Body of pancreas (tissue), 4 donors: ENCODE measurements at regions not wholly inside any gene's neighbourhood (a gene's known extent, or its start where the extent isn't known, plus 50 kb on each side); places are given as distances from the start of the nearest gene placed in this dataset.
A peak's percentile ranks its signal among the peaks of the same experiment; 100 is the strongest.
"Not testable (repeated sequence)": the region's sequence is repeated elsewhere in the genome, so short reads cannot be mapped to it uniquely, and the experiment has no call there.

Experiments used
- ATAC-seq: fragments of 150-250 bp; one replicate; pipeline ENCODE4 v1.9.1; 2016
- DNase-seq, 4 donors: peaks; one replicate each; pipeline ENCODE4 v3.0.0-alpha.2; 2019
- H3K27ac ChIP-seq, 4 donors: fragments of 200-600 bp; sonication (generic); 1 replicate in 3 of 4; 2 replicates in 1 of 4; pipeline versions ENCODE4 v1.5.1 to v1.6.1; 2016 to 2019; ENCODE audit warnings: mild to moderate bottlenecking in 1 of 4, mixed read lengths in 1 of 4, moderate library complexity in 1 of 4
- H3K27me3 ChIP-seq, 2 donors: fragments of 200-600 bp; sonication (generic); one replicate each; pipeline ENCODE4 v1.6.0; 2016; ENCODE audit warnings: mild to moderate bottlenecking in 1 of 2
- H3K36me3 ChIP-seq, 2 donors: fragments of 200-600 bp; sonication (generic); replicated peaks in 1 of 2; 2 replicates each; pipeline ENCODE4 v1.5.1; 2016; ENCODE audit warnings: low read depth in 2 of 2; ENCODE audit not compliant: insufficient read depth in 1 of 2
- H3K4me1 ChIP-seq: fragments of 200-600 bp; sonication (generic); one replicate; pipeline ENCODE4 v1.6.0; 2016
- H3K4me3 ChIP-seq, 2 donors: fragments of 200-600 bp; sonication (generic); 1 replicate in 1 of 2; 2 replicates in 1 of 2; pipeline ENCODE4 v1.5.1; 2016 to 2019
- H3K9me3 ChIP-seq, 3 donors: fragments of 200-600 bp; sonication (generic); 1 replicate in 2 of 3; 2 replicates in 1 of 3; pipeline ENCODE4 v1.5.1; 2016
- POLR2A ChIP-seq, 3 donors: fragments of 450-650 bp; IDR thresholded peaks; one replicate each; pipeline ENCODE4 v1.6.1; 2016; ENCODE audit warnings: antibody characterized with exemption in 3 of 3, mild to moderate bottlenecking in 2 of 3
- WGBS, 2 donors: methylation state at CpG; one replicate each; pipeline ENCODE4 v1.1.5; 2017; 5-methylcytosine and 5-hydroxymethylcytosine counted together
- intact Hi-C: fragments of 100-400 bp; cut with DNase I; formaldehyde crosslinking; loops from one replicate; pipeline ENCODE4 v1.15.1; 2023
- TF ChIP-seq, protein P1 (sequence below), 7 experiments: fragments of 450-650 bp in 4 of 7; fragments of 200-600 bp in 3 of 7; sonication (generic) in 3 of 7; IDR thresholded peaks; one replicate each; pipeline ENCODE4 v1.5.1; 2016 to 2019; ENCODE audit warnings: antibody characterized with exemption in 7 of 7

DNA sequence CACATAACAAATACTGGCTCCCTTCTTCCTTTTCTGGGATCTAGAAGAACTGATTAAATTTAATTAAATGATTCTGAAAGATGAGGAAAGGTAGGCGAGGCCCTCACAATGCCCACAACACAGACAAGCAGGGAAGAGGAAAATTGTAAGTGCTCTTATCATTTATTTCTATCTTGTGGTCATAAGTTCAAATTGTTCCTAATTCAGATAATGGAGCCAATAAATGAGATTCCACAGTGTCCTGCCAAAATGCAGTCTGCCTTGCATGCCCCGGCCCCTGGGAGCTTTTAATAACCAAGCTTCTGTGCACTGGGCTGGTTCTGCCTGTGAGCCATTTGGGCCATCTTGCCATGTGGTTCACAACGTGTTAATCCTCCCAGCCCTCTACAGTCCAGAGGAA, 97.0 kb downstream of the CMC2 start:
- no peak overlapping the region for H3K4me3 ChIP-seq
- WGBS, 2 donors = 40 to 60% methylated on average over 3 of the region's 3 CpGs
- no peak overlapping the region for H3K27ac ChIP-seq
- no peak for ATAC-seq
- no peaks in the 10 kb centered on the region for H3K4me1 ChIP-seq
- H3K27me3 ChIP-seq = no peaks in the 10 kb centered on the region
- intact Hi-C loops = no loop called here
- no peaks in the 10 kb centered on the region for H3K9me3 ChIP-seq
- TF ChIP-seq, protein P1, sequence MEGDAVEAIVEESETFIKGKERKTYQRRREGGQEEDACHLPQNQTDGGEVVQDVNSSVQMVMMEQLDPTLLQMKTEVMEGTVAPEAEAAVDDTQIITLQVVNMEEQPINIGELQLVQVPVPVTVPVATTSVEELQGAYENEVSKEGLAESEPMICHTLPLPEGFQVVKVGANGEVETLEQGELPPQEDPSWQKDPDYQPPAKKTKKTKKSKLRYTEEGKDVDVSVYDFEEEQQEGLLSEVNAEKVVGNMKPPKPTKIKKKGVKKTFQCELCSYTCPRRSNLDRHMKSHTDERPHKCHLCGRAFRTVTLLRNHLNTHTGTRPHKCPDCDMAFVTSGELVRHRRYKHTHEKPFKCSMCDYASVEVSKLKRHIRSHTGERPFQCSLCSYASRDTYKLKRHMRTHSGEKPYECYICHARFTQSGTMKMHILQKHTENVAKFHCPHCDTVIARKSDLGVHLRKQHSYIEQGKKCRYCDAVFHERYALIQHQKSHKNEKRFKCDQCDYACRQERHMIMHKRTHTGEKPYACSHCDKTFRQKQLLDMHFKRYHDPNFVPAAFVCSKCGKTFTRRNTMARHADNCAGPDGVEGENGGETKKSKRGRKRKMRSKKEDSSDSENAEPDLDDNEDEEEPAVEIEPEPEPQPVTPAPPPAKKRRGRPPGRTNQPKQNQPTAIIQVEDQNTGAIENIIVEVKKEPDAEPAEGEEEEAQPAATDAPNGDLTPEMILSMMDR (IDR thresholded peaks at IDR 0.05) = no peak
- TF ChIP-seq POLR2A (IDR thresholded peaks at IDR 0.05) = no peak
- DNase-seq = no peak
- no peaks in the 10 kb centered on the region for H3K36me3 ChIP-seq

- H3K27me3 ChIP-seq, H3K36me3 ChIP-seq, H3K4me3 ChIP-seq, H3K27ac ChIP-seq, ATAC-seq, DNase-seq, intact Hi-C loops, H3K9me3 ChIP-seq: not testable (repeated sequence)
- H3K4me1 ChIP-seq = peaks cover 13% of the 10 kb centered on the region
- WGBS, 2 donors = 95 to 96% methylated on average over 2 of the region's 2 CpGs
Measured at GRCh38 chr16:80906169-80906568, 100.5 kb downstream of the CMC2 start.

DNA sequence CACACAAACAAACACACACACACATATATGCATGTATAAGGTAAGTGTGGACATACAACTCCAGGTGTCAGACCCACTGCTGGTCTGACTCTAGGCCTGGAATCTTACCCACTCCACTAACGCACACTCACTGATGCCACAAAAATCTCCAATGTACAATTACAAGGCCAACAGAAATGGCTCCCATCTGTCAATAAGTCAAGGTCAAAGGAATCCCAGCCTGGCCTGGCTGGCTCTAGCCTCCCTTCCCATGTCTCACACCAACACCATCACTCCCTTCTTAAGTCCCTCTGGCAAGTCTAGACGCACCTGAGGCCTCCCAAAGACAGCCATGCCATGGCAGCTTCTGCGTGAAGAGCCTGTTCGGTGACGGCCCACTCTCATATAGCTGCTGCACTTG, 99.2 kb upstream of the CDYL2 start:
- no peaks in the 10 kb centered on the region for H3K36me3 ChIP-seq
- intact Hi-C loops = no loop called here
- H3K27ac ChIP-seq = no peak overlapping the region
- TF ChIP-seq, protein P1 (IDR thresholded peaks at IDR 0.05) = no peak
- no peak for TF ChIP-seq POLR2A (IDR thresholded peaks at IDR 0.05)
- no peak for ATAC-seq
- peaks cover 24% of the 10 kb centered on the region for H3K4me1 ChIP-seq
- no peak for DNase-seq
- no peaks in the 10 kb centered on the region for H3K27me3 ChIP-seq
- H3K4me3 ChIP-seq = no peak overlapping the region
- H3K9me3 ChIP-seq = no peaks in the 10 kb centered on the region
- 92% methylated on average over 5 of the region's 5 CpGs for WGBS, 2 donors

DNA sequence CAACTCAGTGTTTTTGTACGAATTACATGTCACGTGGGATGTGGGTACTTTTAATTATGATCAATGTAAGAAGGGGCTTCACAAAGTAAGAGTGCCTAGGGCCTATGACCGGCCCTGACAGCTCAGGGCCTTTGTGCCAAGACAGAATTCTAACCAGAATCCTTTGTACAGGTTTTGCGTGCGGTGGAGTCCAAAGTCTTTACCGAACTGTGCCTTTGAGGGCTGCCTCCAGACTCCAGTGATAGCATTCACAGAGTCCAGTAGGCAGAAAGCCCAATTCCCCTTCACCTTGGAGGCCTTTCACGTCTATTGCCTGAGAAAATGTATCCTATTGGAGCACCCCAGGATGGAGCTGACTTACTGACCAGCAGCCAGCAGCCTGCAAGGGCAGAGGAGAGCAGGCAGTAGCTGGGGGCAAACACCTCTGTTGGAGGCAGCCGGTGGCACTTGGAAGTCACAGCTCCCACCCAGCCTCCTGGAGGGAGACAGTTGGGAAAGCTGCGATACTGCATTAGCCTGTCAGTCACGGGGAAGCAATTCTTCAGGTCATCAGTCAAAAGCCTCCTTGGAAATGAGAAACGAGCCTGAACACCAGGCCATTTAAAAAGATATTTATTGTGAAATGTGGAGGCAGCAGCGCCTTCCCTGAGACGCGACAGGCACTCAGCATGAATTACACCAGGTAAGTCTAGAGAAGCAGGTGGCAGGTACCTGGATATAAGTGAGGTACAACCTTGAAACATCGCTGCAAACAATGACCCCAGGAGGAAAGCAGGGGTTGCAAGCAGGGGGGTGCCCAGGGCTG, 98.1 kb upstream of the CDYL2 start:
- WGBS, 2 donors = 60 to 62% methylated on average over 12 to 15 of the region's 15 CpGs
- H3K4me1 ChIP-seq = peaks cover 24% of the 10 kb centered on the region
- ATAC-seq (no peak), DNase-seq (peak in 2 of 4 donors; percentile 8 to 18)
- H3K27ac ChIP-seq = no peak overlapping the region
- no peaks in the 10 kb centered on the region for H3K36me3 ChIP-seq
- H3K4me3 ChIP-seq = no peak overlapping the region
- H3K27me3 ChIP-seq = no peaks in the 10 kb centered on the region
- intact Hi-C loops = no loop called here
- no peak for TF ChIP-seq POLR2A (IDR thresholded peaks at IDR 0.05)
- TF ChIP-seq, protein P1 (IDR thresholded peaks at IDR 0.05) = no peak
- no peaks in the 10 kb centered on the region for H3K9me3 ChIP-seq

GRCh38 chr16:80900593-80900954, 96.2 kb upstream of the CDYL2 start:
- DNase-seq (no peak), ATAC-seq (no peak)
- Histone ChIP-seq H3K9me3 (no peaks in the 10 kb centered on the region), H3K36me3 (no peaks in the 10 kb centered on the region), H3K27ac (peak overlapping the region in 3 of 4 donors; percentile 4 to 34 (median 19)), H3K4me1 (peaks cover 24% of the 10 kb centered on the region), H3K4me3 (no peak overlapping the region), H3K27me3 (no peaks in the 10 kb centered on the region)
- TF ChIP-seq, protein P1 (IDR thresholded peaks at IDR 0.05) = no peak
- TF ChIP-seq POLR2A (IDR thresholded peaks at IDR 0.05) = no peak
- intact Hi-C loops = no loop called here
- WGBS, 2 donors = 75 to 90% methylated on average over 8 of the region's 8 CpGs
